GM11168 (cell line): ENCODE measurements at regions not wholly inside any gene's neighbourhood (a gene's known extent, or its start where the extent isn't known, plus 50 kb on each side); places are given as distances from the start of the nearest gene placed in this dataset.
"Not testable (repeated sequence)": the region's sequence is repeated elsewhere in the genome, so short reads cannot be mapped to it uniquely, and the experiment has no call there.

ENCODE experiments used
- in situ Hi-C: fragments of 300-500 bp; cut with MboI; formaldehyde crosslinking; loops from one replicate; pipeline ENCODE4 v1.12.0; 2022; ENCODE audit warnings: low sequenced_read_pairs; ENCODE audit not compliant: unreplicated experiment

DNA sequence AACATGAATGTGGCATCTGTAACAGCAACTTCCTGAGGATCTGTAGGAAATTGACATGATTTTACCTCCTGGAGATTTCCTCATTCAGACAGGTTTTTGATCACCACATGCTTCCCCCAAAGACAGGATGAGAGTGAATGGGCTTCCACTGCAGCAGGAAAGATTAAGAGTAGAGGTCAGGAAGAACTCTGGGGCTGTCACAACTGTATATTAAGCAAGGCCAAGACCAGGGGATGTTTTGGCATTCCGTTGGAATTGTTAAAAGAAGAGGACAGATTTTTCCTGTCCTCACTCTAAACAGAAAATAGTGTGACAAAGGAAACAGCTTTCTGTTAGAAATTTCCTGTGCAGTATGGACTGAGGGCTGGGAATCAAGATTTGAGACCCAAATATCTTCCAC lies 363.1 kb upstream of the FRG2C start:
- in situ Hi-C loops, result not testable (repeated sequence)

DNA sequence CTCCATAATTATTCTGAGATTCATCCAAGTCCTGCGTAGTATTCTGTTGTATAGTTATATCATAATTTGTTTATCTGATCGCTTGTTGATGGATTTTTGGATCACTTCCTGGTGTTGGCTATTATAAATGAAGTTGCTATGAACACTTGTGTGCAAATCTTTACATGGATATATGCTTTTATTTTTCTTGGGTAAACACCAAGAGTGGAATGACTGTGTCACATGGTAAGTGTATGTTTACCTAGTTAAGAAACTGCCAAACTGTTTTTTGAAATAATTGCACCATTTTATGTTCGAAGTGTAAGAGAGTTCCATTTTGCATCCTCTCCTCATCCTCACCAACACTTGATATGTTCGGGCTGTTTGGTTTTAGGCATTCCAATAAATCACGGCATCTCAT lies 360.4 kb upstream of the FRG2C start:
- in situ Hi-C loops, result no loop called here

DNA sequence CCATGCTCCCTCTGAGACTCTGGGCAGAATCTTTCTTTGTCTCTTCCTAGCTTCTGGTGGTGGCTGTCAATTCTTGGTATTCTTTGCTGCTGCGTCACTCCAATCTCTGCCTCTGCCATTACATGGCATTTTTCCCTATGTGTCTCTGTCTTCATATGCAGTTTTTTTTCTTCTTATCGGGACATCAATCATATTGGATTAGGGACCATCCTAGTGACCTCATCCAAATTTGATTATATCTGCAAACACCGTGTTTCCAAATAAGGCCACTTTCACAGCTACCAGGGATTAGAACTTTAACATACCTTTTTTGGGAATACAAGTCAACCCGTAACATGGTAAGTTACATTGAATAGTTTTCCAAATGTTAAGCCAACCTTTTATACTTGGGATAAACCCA lies 358.2 kb upstream of the FRG2C start:
- in situ Hi-C loops, result no loop called here

DNA sequence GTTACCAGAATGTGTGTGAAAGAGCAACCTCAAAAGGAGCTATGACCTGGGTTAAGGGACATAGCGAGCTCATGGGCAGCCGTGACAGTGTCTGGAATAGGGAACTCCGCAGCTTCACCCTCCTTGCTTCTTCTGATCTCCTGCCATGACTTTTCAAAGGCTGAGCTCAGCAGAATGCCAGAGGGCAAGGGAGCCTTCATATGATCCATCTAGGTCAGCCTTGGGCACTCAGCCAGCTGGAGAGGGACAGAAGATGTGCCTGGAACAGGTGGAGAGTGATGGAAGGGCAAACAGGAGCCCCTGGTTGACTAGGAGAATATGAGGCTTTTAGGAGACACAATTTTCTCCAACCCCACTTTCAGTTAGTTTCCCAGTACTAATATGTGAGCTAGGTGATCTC lies 352.8 kb upstream of the FRG2C start:
- in situ Hi-C loops, result not testable (repeated sequence)

DNA sequence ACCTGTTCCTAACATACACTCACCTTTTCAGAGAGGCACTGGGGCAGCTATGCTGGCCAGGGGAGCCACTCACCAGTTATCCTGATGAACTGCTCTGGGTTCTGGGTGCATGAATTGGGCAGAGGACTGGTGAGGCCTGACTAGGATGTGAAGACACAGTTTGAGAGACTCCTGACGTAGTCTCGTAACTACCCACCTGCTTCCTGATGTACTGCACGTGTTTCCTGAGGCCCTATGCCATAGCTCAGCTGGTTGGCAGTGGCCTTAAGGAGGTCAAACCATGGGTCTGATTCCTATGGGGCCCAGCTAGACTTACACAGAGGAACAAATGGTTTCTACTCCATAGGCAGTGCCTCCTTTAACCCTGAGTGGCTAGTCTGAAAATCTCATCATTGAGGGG lies 351.7 kb upstream of the FRG2C start:
- in situ Hi-C loops, result not testable (repeated sequence)

DNA sequence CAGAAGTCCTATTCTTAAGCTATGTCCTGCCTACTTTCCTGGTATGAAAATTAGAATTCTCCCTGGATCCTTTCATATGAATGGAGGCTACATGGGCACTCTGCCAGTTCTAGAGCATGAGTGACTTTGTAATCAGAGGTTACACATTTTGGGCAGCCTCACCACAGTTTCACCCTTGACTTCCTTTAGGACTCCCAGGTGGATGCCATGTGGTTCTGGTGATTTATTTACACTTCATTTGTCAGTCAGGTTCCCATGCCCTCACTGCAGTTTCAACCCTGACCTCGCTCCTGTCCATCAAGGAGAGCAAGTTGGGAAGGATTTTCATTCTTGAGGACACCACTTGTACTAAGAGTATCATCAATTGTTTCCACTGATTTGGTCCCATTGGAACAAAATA lies 344.4 kb upstream of the FRG2C start:
- in situ Hi-C loops, result not testable (repeated sequence)

DNA sequence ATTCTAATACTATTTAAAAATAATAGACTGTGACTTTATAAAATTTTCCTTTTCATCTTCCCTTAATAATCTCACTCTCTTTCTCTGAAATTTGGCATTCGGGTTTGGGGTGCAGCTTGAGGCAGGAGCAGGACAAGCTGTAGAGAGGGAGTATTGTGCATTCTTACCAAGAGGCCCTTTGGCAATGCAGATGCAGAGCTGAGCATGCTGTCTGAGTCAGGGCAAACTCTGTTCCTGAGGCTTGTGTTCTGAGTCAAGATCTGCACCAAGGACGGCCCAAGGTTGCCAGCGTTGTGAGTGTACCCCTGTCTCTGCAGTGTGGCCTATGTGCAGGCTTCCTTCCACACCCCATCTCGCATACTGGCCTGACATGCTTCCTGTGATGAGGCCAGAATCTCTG lies 343.8 kb upstream of the FRG2C start:
- in situ Hi-C loops, result no loop called here

DNA sequence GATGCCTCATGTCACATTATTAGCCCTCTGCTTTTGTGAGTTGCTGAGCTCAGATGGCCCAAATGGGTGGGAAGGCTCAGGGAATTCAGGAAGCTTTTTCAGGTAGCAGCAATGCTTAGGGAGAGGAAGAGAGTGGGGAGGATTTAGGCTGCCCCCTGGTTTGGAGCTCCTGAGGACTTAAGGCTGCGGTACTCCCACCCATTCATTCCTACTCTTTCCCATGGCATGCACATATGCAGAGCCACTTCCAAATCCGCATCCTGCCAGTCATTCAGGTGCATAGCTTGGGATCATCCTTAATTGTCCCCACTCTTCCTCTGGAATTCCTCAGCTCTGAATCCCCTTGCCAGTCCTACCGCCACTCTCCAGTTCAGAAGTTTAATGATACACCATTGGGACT lies 343.1 kb upstream of the FRG2C start:
- in situ Hi-C loops, result no loop called here

DNA sequence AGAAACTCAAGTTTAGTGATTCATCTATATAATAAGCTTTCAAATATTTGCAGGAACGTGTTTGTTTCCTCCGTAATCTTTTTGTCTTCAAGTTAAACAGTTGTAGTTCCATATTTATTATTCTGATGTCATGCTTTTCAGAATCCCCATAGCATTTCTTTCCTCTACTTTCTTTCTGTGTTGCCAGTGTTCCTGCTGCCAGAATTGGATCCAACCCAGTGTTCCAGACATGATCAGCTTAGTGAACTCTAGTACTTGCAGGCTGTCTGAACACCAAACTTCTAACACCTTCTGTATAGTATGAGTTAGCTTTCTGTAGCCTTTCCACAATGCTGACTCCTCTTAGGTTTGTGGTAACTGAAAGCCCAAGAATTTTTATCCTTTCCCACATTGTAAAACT lies 340.2 kb upstream of the FRG2C start:
- in situ Hi-C loops, result not testable (repeated sequence)

DNA sequence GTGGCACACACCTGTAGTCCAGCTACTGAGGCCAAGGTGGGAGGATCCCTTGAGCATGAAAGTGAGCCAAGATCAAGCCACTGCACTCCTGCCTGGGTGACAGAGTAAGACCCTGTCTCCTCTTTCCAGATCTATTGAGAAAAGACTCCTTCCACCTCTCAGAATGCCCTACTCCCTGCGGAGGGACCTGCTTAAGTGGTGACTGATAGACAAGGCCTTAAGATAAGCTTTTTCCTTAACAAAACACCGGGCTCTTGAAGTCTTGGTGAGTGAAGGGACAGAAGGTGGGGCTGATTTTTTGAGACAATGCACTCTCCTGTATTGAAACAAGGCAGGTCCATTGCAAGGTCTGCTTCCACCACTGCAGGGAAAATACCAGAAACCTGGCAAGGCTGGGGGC lies 338.4 kb upstream of the FRG2C start:
- in situ Hi-C loops, result no loop called here

DNA sequence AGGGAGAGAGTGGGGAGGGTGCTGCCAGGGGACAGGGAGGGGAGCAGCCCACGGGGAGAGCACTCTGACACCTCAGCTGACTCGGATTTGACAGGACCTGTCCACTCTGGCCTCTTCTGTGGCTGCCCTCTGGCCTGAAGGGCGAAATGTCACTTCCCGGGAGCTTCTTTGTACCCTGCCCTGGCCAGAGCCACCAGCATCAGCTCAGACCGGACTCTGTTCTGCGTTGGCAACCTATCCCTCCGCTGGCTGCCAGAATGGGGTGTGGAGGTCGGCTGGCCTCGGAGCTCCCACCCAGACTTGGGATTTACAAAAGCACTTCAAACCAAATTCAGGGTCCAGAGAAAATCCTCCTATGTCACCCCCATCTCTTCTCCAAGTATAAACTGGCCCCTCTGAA lies 336.7 kb upstream of the FRG2C start:
- in situ Hi-C loops, result no loop called here

DNA sequence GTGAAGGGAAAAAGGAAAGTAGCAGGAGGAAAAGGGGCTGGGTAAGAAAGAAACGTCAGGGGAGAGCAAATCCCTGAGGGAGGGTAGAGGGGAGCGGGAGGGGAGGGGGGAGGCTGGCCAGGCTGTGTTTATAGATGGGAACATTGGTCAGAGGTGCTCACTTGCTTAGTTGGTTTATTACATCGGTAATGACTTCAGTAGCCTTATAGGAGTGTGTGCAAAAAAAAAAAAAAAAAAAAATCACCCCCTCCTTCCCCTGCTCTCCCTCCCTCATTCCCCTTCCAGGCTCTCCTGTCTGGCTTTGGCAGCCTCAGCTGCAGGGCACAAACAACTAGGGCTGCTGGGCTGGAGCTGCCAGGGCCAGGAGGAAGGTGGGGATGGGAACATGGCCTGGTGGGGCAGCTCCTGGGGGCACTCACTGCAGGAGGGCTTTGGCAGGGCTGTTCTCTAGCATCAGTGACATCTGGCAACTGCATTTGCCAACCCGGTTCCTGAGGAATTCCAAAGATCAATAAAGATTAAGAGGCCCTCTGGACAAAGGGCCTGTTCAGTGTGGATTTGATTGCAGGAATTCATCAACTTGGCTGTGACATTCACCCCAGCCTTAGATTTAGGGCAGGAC lies 334.5 kb upstream of the FRG2C start:
- in situ Hi-C loops, result no loop called here

DNA sequence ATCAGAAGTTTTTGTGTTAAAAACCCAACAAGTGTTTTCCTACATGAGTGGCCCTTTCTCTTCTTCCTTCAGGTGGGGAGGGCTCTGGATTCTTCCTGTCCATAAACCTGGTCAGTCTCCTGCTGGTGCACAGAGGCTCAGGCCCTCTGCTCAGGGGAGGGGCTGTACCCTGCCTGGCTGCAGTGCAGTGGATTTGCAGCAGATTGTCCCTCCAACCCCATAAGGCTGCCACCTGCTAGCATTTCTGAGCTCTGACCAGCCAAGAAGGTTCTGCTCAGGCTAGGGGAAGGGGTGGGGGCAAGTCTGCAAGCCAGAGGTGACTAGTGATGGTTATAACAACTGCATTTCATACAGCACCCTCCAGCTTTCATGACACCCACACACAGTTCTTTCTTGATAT lies 333.7 kb upstream of the FRG2C start:
- in situ Hi-C loops, result not testable (repeated sequence)

DNA sequence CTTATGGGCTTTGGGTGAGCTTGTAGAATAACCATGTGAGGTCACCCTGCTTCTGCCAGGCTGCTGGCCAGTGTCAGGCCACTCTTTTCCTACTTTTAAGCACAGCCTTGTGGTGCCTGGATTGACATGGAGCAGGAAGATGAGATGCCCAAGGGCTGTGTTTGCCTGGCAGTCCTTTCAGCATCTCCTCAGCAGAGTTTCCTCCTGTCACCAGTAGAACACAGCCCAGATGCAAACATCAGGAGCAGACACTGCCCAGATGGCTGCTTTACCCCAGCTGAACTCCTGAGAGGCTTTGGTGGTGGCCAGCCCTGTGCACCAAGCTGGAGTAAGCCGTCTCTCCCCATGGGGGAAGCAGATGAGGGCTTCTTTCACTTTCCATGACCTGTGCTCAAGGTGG lies 332.0 kb upstream of the FRG2C start:
- in situ Hi-C loops, result not testable (repeated sequence)

DNA sequence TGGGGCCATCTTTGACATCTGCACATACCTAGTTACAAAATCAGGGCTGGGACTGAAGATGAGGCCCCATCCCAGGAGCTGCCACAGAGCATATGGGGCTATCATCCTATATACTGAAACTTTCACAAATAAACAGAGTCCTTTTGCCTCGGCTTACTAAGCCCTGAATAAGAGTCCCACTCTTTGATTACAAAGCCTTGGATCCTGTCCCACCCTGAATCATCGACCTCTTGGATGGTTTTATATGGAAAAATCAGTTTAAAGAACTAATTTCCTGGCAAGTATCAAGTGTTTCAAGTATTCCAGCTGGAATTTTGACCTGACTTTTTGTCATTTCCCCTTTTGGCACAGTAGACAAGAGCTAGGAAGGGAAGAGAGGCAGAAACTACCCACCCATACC lies 331.3 kb upstream of the FRG2C start:
- in situ Hi-C loops, result no loop called here

DNA sequence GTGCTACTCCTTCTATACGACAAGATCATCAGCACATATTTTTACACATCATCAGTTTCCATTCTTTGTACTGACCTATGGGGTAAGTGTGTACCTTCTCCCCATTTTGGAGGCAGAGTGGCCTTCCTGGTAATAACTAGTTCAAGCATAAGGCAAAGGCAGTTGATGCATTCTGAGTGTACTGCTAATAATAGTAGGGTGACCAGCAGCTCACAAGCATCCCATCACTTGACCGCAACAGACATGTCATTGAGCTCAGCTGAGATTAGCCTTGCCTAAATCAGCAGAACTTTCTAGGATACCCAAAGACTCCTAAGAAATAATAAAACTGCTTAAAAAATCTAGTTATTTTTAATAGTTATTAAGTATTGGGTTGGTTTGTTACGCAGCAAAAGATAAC lies 329.8 kb upstream of the FRG2C start:
- in situ Hi-C loops, result no loop called here

DNA sequence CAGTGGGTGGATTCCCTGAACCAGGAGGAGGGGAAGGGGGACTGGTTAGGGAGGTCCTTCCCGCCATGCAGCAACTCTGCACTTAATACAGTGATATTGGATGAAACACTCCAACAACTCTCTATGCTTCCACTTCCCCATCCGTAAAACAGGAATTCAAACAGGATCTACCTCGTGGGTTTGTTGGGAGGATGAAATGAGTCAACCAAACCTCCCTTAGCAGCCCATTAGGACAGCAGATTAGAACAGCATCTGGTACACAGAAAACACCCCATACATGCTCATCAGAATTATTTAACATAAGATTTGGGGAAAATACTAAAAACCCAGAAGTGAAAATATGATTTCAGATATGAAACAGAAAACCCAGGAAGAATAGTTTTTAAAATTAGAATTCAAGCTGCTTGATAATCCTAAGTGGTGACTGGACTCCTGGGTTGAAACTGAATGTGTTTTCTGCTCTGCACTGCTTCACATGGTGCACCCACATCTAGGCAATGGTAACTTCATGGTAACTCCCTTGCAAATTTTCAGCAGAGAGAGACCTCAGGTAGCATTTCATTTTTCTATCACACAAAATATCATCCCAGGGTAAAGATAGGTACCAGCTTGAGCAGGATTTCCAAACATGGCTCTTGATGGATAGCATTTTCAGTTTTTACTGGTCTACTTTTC lies 326.8 kb upstream of the FRG2C start:
- in situ Hi-C loops, result no loop called here

DNA sequence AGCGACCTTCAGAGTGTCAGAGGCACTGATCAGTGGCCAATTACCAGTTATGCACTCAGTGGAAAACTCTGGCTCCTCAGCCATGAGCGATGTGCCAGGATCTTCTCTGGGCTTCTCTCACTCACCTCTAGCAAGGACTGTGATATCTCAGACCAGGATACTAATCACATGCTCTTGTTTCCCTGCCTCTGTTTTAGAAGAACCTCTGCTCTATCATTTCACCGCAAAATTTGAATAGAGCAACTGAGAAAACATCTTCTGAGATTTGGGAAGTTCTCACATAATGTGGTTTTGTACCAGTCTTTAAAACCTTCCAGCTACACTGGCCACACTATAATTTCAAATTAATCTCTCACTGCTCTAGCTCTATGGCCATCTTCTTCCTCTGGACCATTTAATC lies 325.8 kb upstream of the FRG2C start:
- in situ Hi-C loops, result no loop called here

DNA sequence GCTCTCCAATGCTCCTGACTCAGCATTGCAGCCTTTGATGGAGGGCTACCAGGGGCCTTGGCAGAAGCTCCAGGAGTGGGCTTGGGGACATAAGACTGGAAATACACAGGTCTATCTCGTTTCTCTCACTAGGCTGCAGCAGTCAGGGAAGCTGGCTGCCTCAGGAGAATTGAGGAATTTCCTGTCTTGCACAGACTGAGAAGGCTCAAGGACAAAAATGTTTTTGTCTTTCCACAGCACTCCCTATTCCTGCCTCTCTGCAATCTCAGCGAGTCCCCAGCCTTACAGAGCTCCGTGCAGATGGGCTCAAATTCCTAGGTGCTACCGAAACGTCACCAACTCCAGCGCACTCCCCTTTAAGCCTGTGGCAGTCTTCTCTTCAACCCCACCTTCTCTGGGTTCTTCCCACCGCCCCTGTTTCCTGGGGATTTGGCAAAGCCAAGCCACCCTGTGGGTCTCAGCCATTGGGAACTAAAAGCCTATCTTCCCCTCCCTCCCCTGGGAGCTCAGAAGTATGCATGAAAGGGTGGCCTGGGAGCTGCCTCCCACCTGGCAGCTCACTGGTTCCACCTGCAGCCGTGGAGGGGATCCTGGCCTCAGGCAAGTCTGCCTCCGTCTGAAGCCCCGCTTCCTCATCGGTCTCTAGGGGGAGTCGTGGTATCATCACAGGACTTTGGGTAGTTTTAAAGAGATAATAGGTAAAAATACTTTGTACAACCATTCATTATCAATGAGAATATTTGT lies 322.6 kb upstream of the FRG2C start:
- in situ Hi-C loops, result no loop called here

DNA sequence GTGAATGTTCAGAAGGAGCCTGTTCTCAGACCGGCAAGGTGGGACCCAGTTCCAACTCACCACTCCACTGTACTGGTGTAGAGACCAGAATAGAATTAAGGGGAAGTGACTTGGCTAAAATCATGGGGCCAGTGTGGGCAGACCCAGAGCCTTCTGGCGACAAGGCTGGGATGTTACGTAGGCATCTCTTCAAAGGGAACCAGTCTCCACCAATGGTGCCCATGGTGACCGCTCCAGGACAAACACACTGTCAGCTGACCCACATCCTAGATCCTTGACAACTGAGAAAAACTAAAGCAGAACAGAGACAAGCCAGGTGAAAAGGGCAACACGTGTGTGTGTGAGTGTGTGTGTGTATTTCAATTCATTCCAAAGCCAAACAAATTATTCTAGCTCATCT lies 321.7 kb upstream of the FRG2C start:
- in situ Hi-C loops, result no loop called here

DNA sequence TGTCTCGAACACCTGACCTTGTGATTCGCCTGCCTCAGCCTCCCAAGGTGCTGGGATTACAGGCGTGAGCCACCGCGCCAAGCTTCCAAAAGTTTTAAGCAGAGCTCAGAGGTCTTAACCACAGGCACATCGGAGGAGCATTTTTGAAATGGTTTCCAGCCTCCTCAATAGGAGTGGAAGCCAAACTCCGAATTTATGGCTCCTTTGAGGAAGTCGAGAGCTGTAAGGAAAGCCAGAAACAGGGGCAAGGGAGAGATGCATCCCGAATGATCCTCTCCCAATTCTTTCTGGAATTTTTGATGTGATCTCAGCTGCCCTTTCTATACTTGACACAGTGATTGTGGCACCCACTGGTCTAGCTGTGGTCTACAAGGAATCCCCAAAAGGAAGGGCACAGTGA lies 313.6 kb upstream of the FRG2C start:
- in situ Hi-C loops, result not testable (repeated sequence)
